ENCODE measurements at regions not wholly inside any gene's neighbourhood (a gene's known extent, or its start where the extent isn't known, plus 50 kb on each side); places are given as distances from the start of the nearest gene placed in this dataset.

GRCh38 chr2:194383401-194383800 is 1273.6 kb upstream of the SLC39A10 start:
- TF ChIP-seq CTCF (conservative IDR thresholded peaks at IDR 0.05; ENCODE audit: low read depth, low read length), result no peak
- no peak for TF ChIP-seq EZH2phosphoT487 (IDR thresholded peaks at IDR 0.05; ENCODE audit: borderline replicate concordance, low read length)
